ENCODE measurements at regions not wholly inside any gene's neighbourhood (a gene's known extent, or its start where the extent isn't known, plus 50 kb on each side); places are given as distances from the start of the nearest gene placed in this dataset.

- no peaks in the 10 kb centered on the region for H3K9me1 ChIP-seq (ENCODE audit: insufficient read depth, low read length)
- no peak overlapping the region for H3K4me2 ChIP-seq (ENCODE audit: low read depth, low read length)
- in situ Hi-C loops (cut with MboI; ENCODE audit: low sequenced_read_pairs): no loop called here
- H4K91ac ChIP-seq (ENCODE audit: insufficient read depth, low read depth, low read length): no peak overlapping the region
- no peak overlapping the region for H3K4ac ChIP-seq (ENCODE audit: low read depth, low read length)
- no peaks in the 10 kb centered on the region for H3K36me3 ChIP-seq (ENCODE audit: control insufficient read depth, insufficient read depth, low read length)
- ATAC-seq (ENCODE audit: low read depth) (no peak), DNase-seq (no peak)
- H3K4me1 ChIP-seq (ENCODE audit: control insufficient read depth, insufficient read depth, low read length): no peaks in the 10 kb centered on the region
- no CpG with 5 or more reads among the region's 5 CpGs for WGBS, 2 experiments (ENCODE audit: extremely low coverage in 2 of 2, insufficient read length in 1 of 2)
- no peak overlapping the region for H3K23ac ChIP-seq (ENCODE audit: low read depth, low read length)
- ChIA-PET POLR2A (ENCODE audit: unreplicated experiment) (no interaction called here), CTCF (no interaction called here)
- BruUV-seq (replicated peaks): no TSS peak
- no peak overlapping the region for H2AK9ac ChIP-seq (replicated peaks; ENCODE audit: low read depth, low read length, poor library complexity)
- no peak overlapping the region for H4K8ac ChIP-seq (ENCODE audit: low read depth in 2 of 2, low read length in 2 of 2)
- H3K27ac ChIP-seq (ENCODE audit: insufficient read depth, low read length): no peak overlapping the region
- H4K20me1 ChIP-seq (ENCODE audit: insufficient read depth, low read length): no peaks in the 10 kb centered on the region
- H4K5ac ChIP-seq (ENCODE audit: low read depth, low read length): no peak overlapping the region
- no peaks in the 10 kb centered on the region for H3K27me3 ChIP-seq (ENCODE audit: control insufficient read depth, insufficient read depth, low read length)
- no peak overlapping the region for H3K9ac ChIP-seq (ENCODE audit: low read depth, low read length)
- no peak overlapping the region for H3K14ac ChIP-seq (replicated peaks; ENCODE audit: low read depth, low read length)
- H3K79me1 ChIP-seq (ENCODE audit: low read depth in 1 of 2, low read length in 2 of 2): no peaks in the 10 kb centered on the region
- peaks cover 45% of the 10 kb centered on the region for H3K9me3 ChIP-seq (ENCODE audit: control insufficient read depth, insufficient read depth, low read length)
- intact Hi-C loops (cut with micrococcal nuclease): no loop called here
- H2AK5ac ChIP-seq (ENCODE audit: low read depth, low read length): no peak overlapping the region
- H3K18ac ChIP-seq (ENCODE audit: low read depth, low read length): no peak overlapping the region
- no peak overlapping the region for H3K56ac ChIP-seq (ENCODE audit: extremely low read depth, insufficient read depth, low read length)
- H2BK15ac ChIP-seq (ENCODE audit: low read depth, low read length): no peak overlapping the region
- no peak for TF ChIP-seq RAD21 (IDR thresholded peaks at IDR 0.05; ENCODE audit: low read length)
- TF ChIP-seq MXI1 (IDR thresholded peaks at IDR 0.05; ENCODE audit: borderline replicate concordance, low read depth, low read length): no peak
- no peak for TF ChIP-seq ELK1 (IDR thresholded peaks at IDR 0.05; ENCODE audit: borderline replicate concordance, low read depth, low read length)
- TF ChIP-seq MAFK (IDR thresholded peaks at IDR 0.05; ENCODE audit: low read depth, low read length): no peak
- no peak for TF ChIP-seq POLR2A (IDR thresholded peaks at IDR 0.05; ENCODE audit: low read depth, low read length)
- TF ChIP-seq FOS (IDR thresholded peaks at IDR 0.05; ENCODE audit: low read depth, low read length): no peak
- TF ChIP-seq BHLHE40 (IDR thresholded peaks at IDR 0.05; ENCODE audit: low read depth, low read length): no peak
- TF ChIP-seq CTCF (conservative IDR thresholded peaks at IDR 0.05; ENCODE audit: low read depth, low read length): no peak
- no peak for TF ChIP-seq RFX5 (IDR thresholded peaks at IDR 0.05; ENCODE audit: low read depth, low read length)
- no peak for TF ChIP-seq NFE2L2 (IDR thresholded peaks at IDR 0.05; ENCODE audit: low read depth, low read length)
- TF ChIP-seq USF2 (IDR thresholded peaks at IDR 0.05; ENCODE audit: low read depth, low read length): no peak
- H3K4me3 ChIP-seq (ENCODE audit: insufficient read depth, low read depth, low read length): no peak overlapping the region
- no peak overlapping the region for H2BK5ac ChIP-seq (ENCODE audit: low read depth, low read length, poor library complexity, severe bottlenecking)
- H2AFZ ChIP-seq (replicated peaks; ENCODE audit: low read length, poor library complexity): no peak overlapping the region
- H2BK120ac ChIP-seq (ENCODE audit: low read depth, low read length): no peak overlapping the region
- dilution Hi-C loops (cut with HindIII; ENCODE audit: low sequenced_read_pairs, unreplicated experiment): no loop called here
- no peak overlapping the region for H2BK20ac ChIP-seq (ENCODE audit: low read depth, low read length)
Observed at GRCh38 chr10:130935128-130935439, 376.4 kb downstream of the TCERG1L start.
